IMR-90 (cell line): ENCODE measurements at regions not wholly inside any gene's neighbourhood (a gene's known extent, or its start where the extent isn't known, plus 50 kb on each side); places are given as distances from the start of the nearest gene placed in this dataset.

ENCODE experiments used
- ATAC-seq: fragments of 200-7000 bp; cut with Tn5 transposase; 2 replicates; pipeline ENCODE4 v1.9.1; 2020; ENCODE audit warnings: low read depth, mild to moderate bottlenecking, moderate library complexity
- BruUV-seq: library from RNA; stranded (reverse); fragments of 400-500 nt; replicated peaks from 2 replicates; lab custom pipeline; 2021; lab: Mats Ljungman, UMichigan
- CTCF ChIA-PET: fragments of 300-600 bp; formaldehyde crosslinking; extraction: SDS; loops from one replicate; lab custom pipeline; 2021; ENCODE audit warnings: antibody characterized with exemption; lab: Yijun Ruan, JAX
- POLR2A ChIA-PET: fragments of 300-600 bp; sonication (Branson Sonifier 250); formaldehyde crosslinking; loops from one replicate; lab custom pipeline; 2022; ENCODE audit warnings: antibody characterized with exemption; ENCODE audit not compliant: unreplicated experiment; lab: Charles Lee
- DNase-seq: peaks from one replicate; pipeline ENCODE4 v3.0.0; 2013
- H2AFZ ChIP-seq: replicated peaks from 2 replicates; pipeline ENCODE3; 2013; ENCODE audit warnings: low read length, mild to moderate bottlenecking; ENCODE audit not compliant: poor library complexity
- H2AK5ac ChIP-seq: 2 replicates; pipeline ENCODE4 v1.6.1; 2013; ENCODE audit warnings: low read depth, low read length, inconsistent platforms
- H2AK9ac ChIP-seq: replicated peaks from 2 replicates; pipeline ENCODE3; 2013; ENCODE audit warnings: mild to moderate bottlenecking, low read depth, low read length, moderate library complexity; ENCODE audit not compliant: poor library complexity
- H2BK120ac ChIP-seq: 2 replicates; pipeline ENCODE4 v1.6.1; 2013; ENCODE audit warnings: low read depth, low read length, inconsistent platforms
- H2BK15ac ChIP-seq: 3 replicates; pipeline ENCODE4 v1.6.1; 2013; ENCODE audit warnings: low read depth, low read length, inconsistent platforms
- H2BK20ac ChIP-seq: 2 replicates; pipeline ENCODE4 v1.6.1; 2013; ENCODE audit warnings: low read depth, mild to moderate bottlenecking, inconsistent platforms, low read length, moderate library complexity
- H2BK5ac ChIP-seq: 2 replicates; pipeline ENCODE4 v1.6.1; 2013; ENCODE audit warnings: mild to moderate bottlenecking, low read depth, low read length, inconsistent platforms; ENCODE audit not compliant: poor library complexity, severe bottlenecking
- H3K14ac ChIP-seq: replicated peaks from 2 replicates; pipeline ENCODE4 v1.6.1; 2013; ENCODE audit warnings: low read depth, low read length, inconsistent platforms
- H3K18ac ChIP-seq: 2 replicates; pipeline ENCODE4 v1.6.1; 2013; ENCODE audit warnings: low read depth, low read length, control low read depth
- H3K23ac ChIP-seq: 2 replicates; pipeline ENCODE4 v1.6.1; 2013; ENCODE audit warnings: low read depth, low read length, inconsistent platforms
- H3K27ac ChIP-seq: 2 replicates; pipeline ENCODE4 v1.5.1; 2013; ENCODE audit warnings: mild to moderate bottlenecking, control low read depth, low read length; ENCODE audit not compliant: insufficient read depth
- H3K27me3 ChIP-seq: 2 replicates; pipeline ENCODE4 v1.6.1; 2013; ENCODE audit warnings: low read length; ENCODE audit not compliant: control insufficient read depth, insufficient read depth
- H3K36me3 ChIP-seq: 2 replicates; pipeline ENCODE4 v1.6.1; 2013; ENCODE audit warnings: low read length, mixed read lengths; ENCODE audit not compliant: control insufficient read depth, insufficient read depth
- H3K4ac ChIP-seq: 2 replicates; pipeline ENCODE4 v1.6.1; 2013; ENCODE audit warnings: low read depth, low read length, inconsistent platforms
- H3K4me1 ChIP-seq: 2 replicates; pipeline ENCODE4 v1.6.1; 2013; ENCODE audit warnings: low read length, mixed read lengths; ENCODE audit not compliant: control insufficient read depth, insufficient read depth
- H3K4me2 ChIP-seq: 2 replicates; pipeline ENCODE4 v1.6.1; 2013; ENCODE audit warnings: low read depth, mild to moderate bottlenecking, control low read depth, low read length, moderate library complexity
- H3K4me3 ChIP-seq: 2 replicates; pipeline ENCODE4 v1.5.1; 2013; ENCODE audit warnings: low read depth, mild to moderate bottlenecking, control low read depth, low read length, moderate library complexity; ENCODE audit not compliant: insufficient read depth
- H3K56ac ChIP-seq: 2 replicates; pipeline ENCODE4 v1.6.1; 2013; ENCODE audit warnings: low read length, inconsistent platforms; ENCODE audit not compliant: insufficient read depth; ENCODE audit errors: extremely low read depth
- H3K79me1 ChIP-seq, 2 experiments: 2 replicates each; pipeline ENCODE4 v1.6.1; 2013; ENCODE audit warnings: low read length in 2 of 2, inconsistent platforms in 1 of 2, low read depth in 1 of 2
- H3K9ac ChIP-seq: 2 replicates; pipeline ENCODE4 v1.6.1; 2013; ENCODE audit warnings: low read depth, low read length, control low read depth
- H3K9me1 ChIP-seq: 2 replicates; pipeline ENCODE4 v1.6.1; 2013; ENCODE audit warnings: low read length, inconsistent platforms; ENCODE audit not compliant: insufficient read depth
- H3K9me3 ChIP-seq: 2 replicates; pipeline ENCODE4 v1.6.1; 2013; ENCODE audit warnings: low read length; ENCODE audit not compliant: control insufficient read depth, insufficient read depth
- H4K20me1 ChIP-seq: 2 replicates; pipeline ENCODE4 v1.6.1; 2013; ENCODE audit warnings: low read length, inconsistent platforms; ENCODE audit not compliant: insufficient read depth
- H4K5ac ChIP-seq: 2 replicates; pipeline ENCODE4 v1.6.1; 2013; ENCODE audit warnings: mild to moderate bottlenecking, low read depth, low read length, control low read depth
- H4K8ac ChIP-seq, 2 experiments: 2 replicates each; pipeline ENCODE4 v1.6.1; 2013; ENCODE audit warnings: low read depth in 2 of 2, low read length in 2 of 2, control low read depth in 1 of 2, inconsistent platforms in 1 of 2
- H4K91ac ChIP-seq: 2 replicates; pipeline ENCODE4 v1.6.1; 2013; ENCODE audit warnings: low read depth, low read length, inconsistent platforms; ENCODE audit not compliant: insufficient read depth
- BHLHE40 ChIP-seq: fragments of 150-350 bp; IDR thresholded peaks from 2 replicates; pipeline ENCODE4 v1.6.1; 2016; ENCODE audit warnings: mild to moderate bottlenecking, low read depth, low read length
- CEBPB ChIP-seq: IDR thresholded peaks from 2 replicates; pipeline ENCODE4 v1.6.1; 2012; ENCODE audit warnings: low read depth, low read length, improper control_type of control experiment
- CHD1 ChIP-seq: IDR thresholded peaks from 2 replicates; pipeline ENCODE4 v1.6.1; 2012; ENCODE audit warnings: low read depth, low read length, improper control_type of control experiment
- MAZ ChIP-seq: IDR thresholded peaks from 2 replicates; pipeline ENCODE4 v1.6.1; 2012; ENCODE audit warnings: low read depth, mild to moderate bottlenecking, low read length, improper control_type of control experiment, moderate library complexity, borderline replicate concordance
- MXI1 ChIP-seq: IDR thresholded peaks from 2 replicates; pipeline ENCODE4 v1.6.1; 2012; ENCODE audit warnings: low read depth, mild to moderate bottlenecking, low read length, moderate library complexity, borderline replicate concordance
- NFE2L2 ChIP-seq: fragments of 150-350 bp; IDR thresholded peaks from 2 replicates; pipeline ENCODE4 v1.6.1; 2016; ENCODE audit warnings: low read depth, mild to moderate bottlenecking, low read length
- POLR2A ChIP-seq: IDR thresholded peaks from 2 replicates; pipeline ENCODE4 v1.6.1; 2012; ENCODE audit warnings: mild to moderate bottlenecking, low read depth, low read length
- RAD21 ChIP-seq: IDR thresholded peaks from 2 replicates; pipeline ENCODE4 v1.6.1; 2012; ENCODE audit warnings: low read length, improper control_type of control experiment
- RCOR1 ChIP-seq: IDR thresholded peaks from 2 replicates; pipeline ENCODE4 v1.6.1; 2012; ENCODE audit warnings: mild to moderate bottlenecking, low read length, improper control_type of control experiment; ENCODE audit not compliant: insufficient replicate concordance
- SMC3 ChIP-seq: fragments of 150-350 bp; IDR thresholded peaks from 2 replicates; pipeline ENCODE4 v1.6.1; 2016; ENCODE audit warnings: low read depth, mild to moderate bottlenecking, antibody characterized with exemption, low read length, moderate library complexity
- WGBS, 2 experiments: methylation state at CpG; one replicate each; pipeline versions ENCODE4 v1.1.5 to v1.1.7; 2013; ENCODE audit warnings: missing lambda C conversion rate in 2 of 2; ENCODE audit not compliant: insufficient read length in 1 of 2; ENCODE audit errors: extremely low coverage in 2 of 2; 5-methylcytosine and 5-hydroxymethylcytosine counted together
- dilution Hi-C: fragments of 300-500 bp; cut with HindIII; formaldehyde crosslinking; loops from one replicate; pipeline ENCODE4 v1.14.3; 2018; ENCODE audit warnings: low sequenced_read_pairs; ENCODE audit not compliant: unreplicated experiment
- in situ Hi-C: fragments of 300-500 bp; cut with MboI; formaldehyde crosslinking; loops from 3 replicates; pipeline ENCODE4 v1.14.3; 2019; ENCODE audit warnings: low sequenced_read_pairs, inconsistent platforms, mixed read lengths
- intact Hi-C: fragments of 100-400 bp; cut with micrococcal nuclease; formaldehyde crosslinking; loops from 2 replicates; pipeline ENCODE4 v1.10.0; 2022
- TF ChIP-seq, protein P1 (sequence below): fragments of 150-350 bp; IDR thresholded peaks from 2 replicates; pipeline ENCODE4 v1.6.1; 2017; ENCODE audit warnings: mild to moderate bottlenecking, antibody characterized with exemption, low read length, low read depth
- TF ChIP-seq, protein P2 (sequence below): conservative IDR thresholded peaks from 2 replicates; pipeline ENCODE4 v1.5.1; 2012; ENCODE audit warnings: mild to moderate bottlenecking, low read depth, low read length, improper control_type of control experiment

DNA sequence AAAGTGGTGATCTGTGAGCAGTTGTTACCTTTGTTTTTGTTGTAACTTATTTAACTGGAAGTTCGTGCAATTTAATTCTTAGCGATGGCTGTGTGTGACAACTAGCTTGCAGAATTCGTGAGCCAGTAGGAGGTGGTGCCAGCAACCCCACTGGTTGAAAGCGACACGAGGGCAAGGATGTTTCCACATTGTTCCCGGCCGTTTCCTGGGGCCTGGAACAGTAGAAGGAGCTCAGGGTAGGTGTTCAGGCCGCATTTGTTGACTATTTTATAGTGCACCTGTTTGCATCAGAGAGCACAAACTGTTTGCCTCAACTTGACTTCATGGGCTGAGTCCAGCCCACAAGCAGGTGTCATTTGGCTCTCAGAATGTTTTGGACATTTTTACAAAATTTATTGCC, 112.1 kb upstream of the PTPN1 start:
- H2BK20ac ChIP-seq, result 0 out of 2 replicates have a peak overlapping the region, but pooled peaks have one; percentile 24
- no peaks in the 10 kb centered on the region for H3K79me1 ChIP-seq
- no peaks in the 10 kb centered on the region for H3K9me3 ChIP-seq
- peaks cover 24% of the 10 kb centered on the region for H3K4me1 ChIP-seq
- H3K27ac ChIP-seq, result no peak overlapping the region
- H4K5ac ChIP-seq, result no peak overlapping the region
- no peak overlapping the region for H3K4ac ChIP-seq
- DNase-seq, result no peak
- H4K8ac ChIP-seq, result no peak overlapping the region
- no peak overlapping the region for H3K4me3 ChIP-seq
- intact Hi-C loops (no loop called here), in situ Hi-C loops (no loop called here), dilution Hi-C loops (no loop called here)
- no peak for ATAC-seq
- no peak overlapping the region for H2AK9ac ChIP-seq
- no peaks in the 10 kb centered on the region for H3K36me3 ChIP-seq
- TF ChIP-seq RAD21 (no peak), BHLHE40 (no peak), MAZ (no peak), SMC3 (no peak), CEBPB (no peak), RCOR1 (no peak), MXI1 (no peak), NFE2L2 (no peak), CHD1 (no peak), POLR2A (no peak)
- TF ChIP-seq, protein P1, sequence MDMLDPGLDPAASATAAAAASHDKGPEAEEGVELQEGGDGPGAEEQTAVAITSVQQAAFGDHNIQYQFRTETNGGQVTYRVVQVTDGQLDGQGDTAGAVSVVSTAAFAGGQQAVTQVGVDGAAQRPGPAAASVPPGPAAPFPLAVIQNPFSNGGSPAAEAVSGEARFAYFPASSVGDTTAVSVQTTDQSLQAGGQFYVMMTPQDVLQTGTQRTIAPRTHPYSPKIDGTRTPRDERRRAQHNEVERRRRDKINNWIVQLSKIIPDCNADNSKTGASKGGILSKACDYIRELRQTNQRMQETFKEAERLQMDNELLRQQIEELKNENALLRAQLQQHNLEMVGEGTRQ, result no peak
- TF ChIP-seq, protein P2, sequence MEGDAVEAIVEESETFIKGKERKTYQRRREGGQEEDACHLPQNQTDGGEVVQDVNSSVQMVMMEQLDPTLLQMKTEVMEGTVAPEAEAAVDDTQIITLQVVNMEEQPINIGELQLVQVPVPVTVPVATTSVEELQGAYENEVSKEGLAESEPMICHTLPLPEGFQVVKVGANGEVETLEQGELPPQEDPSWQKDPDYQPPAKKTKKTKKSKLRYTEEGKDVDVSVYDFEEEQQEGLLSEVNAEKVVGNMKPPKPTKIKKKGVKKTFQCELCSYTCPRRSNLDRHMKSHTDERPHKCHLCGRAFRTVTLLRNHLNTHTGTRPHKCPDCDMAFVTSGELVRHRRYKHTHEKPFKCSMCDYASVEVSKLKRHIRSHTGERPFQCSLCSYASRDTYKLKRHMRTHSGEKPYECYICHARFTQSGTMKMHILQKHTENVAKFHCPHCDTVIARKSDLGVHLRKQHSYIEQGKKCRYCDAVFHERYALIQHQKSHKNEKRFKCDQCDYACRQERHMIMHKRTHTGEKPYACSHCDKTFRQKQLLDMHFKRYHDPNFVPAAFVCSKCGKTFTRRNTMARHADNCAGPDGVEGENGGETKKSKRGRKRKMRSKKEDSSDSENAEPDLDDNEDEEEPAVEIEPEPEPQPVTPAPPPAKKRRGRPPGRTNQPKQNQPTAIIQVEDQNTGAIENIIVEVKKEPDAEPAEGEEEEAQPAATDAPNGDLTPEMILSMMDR, result no peak
- no peaks in the 10 kb centered on the region for H4K20me1 ChIP-seq
- no peak overlapping the region for H2BK120ac ChIP-seq
- ChIA-PET POLR2A (no interaction called here), CTCF (no interaction called here)
- no peak overlapping the region for H3K9ac ChIP-seq
- 0 out of 2 replicates have a peak overlapping the region, but pooled peaks have one; percentile 15 for H2AK5ac ChIP-seq
- no peak overlapping the region for H3K14ac ChIP-seq
- H3K23ac ChIP-seq, result no peak overlapping the region
- no peaks in the 10 kb centered on the region for H3K27me3 ChIP-seq
- no peak overlapping the region for H2BK15ac ChIP-seq
- no peak overlapping the region for H3K56ac ChIP-seq
- no peak overlapping the region for H3K4me2 ChIP-seq
- 86% methylated on average over 7 of the region's 8 CpGs; no CpG with 5 or more reads in 1 of the 2 experiments for WGBS, 2 experiments
- H3K9me1 ChIP-seq, result peaks cover 7% of the 10 kb centered on the region; the same call in 1 of the 2 replicates
- H3K18ac ChIP-seq, result no peak overlapping the region
- H4K91ac ChIP-seq, result no peak overlapping the region
- BruUV-seq, result no TSS peak
- no peak overlapping the region for H2BK5ac ChIP-seq
- H2AFZ ChIP-seq, result no peak overlapping the region
